Stimulated activated CD8-positive, alpha-beta memory T cell treated with anti-CD3 and anti-CD28 coated beads, Interleukin-2, amount 100 ng/mL, for 48 hours (primary cell): ENCODE measurements at regions not wholly inside any gene's neighbourhood (a gene's known extent, or its start where the extent isn't known, plus 50 kb on each side); places are given as distances from the start of the nearest gene placed in this dataset.
"Not testable (repeated sequence)": the region's sequence is repeated elsewhere in the genome, so short reads cannot be mapped to it uniquely, and the experiment has no call there.

ENCODE experiments used
- DNase-seq, 2 donors: peaks; one replicate each; pipeline ENCODE4 v3.0.0-alpha.2; 2020; ENCODE audit warnings: low read depth in 2 of 2

GRCh38 chr2:144011098-144011497 lies 508.8 kb downstream of the ZEB2 start:
- no peak for DNase-seq

- no peak for DNase-seq
Measured at GRCh38 chr2:144010096-144010836, 509.7 kb downstream of the ZEB2 start.

DNA sequence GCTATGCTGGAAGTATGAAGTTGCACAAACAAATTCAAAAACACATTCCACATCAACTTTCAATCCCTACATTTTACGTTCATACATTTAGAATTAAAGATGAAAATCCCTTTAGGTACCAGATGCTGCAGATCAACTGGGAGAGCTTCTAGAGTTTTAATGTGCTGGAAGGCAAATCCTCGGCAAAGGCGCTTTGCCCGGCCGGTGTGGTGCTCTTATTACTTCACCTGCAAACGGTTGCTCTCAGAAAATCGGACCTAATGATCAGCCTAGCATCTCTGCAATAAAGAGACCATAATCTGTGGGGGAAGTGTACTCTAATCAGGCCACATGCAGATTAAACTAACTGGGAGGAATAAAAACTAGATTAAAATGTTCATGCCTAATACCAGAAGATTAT lies 513.8 kb downstream of the ZEB2 start:
- no peak for DNase-seq

GRCh38 chr2:144004742-144005141 lies 515.2 kb downstream of the ZEB2 start:
- DNase-seq = no peak

- no peak for DNase-seq
Measured at GRCh38 chr2:144003460-144004075, 516.4 kb downstream of the ZEB2 start.

DNA sequence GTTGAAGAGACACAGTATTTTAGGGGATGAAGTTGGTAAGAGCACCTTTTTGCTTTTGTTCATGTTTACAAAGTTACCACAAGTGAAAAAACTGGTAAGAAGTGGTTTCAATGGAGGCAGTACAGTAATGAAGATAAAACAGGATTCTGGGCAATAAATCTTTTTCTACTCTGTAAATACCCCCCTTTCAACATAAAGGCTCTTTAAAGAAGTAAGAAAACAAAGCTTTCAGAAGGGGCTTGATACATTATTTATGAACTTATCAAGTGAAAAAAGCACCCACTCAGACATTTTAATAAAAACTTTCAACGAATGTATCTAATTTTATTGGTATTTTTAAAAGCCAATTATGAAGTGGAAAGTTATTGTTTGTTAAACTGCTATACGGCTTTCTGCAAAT lies 522.9 kb downstream of the ZEB2 start:
- DNase-seq = no peak

DNA sequence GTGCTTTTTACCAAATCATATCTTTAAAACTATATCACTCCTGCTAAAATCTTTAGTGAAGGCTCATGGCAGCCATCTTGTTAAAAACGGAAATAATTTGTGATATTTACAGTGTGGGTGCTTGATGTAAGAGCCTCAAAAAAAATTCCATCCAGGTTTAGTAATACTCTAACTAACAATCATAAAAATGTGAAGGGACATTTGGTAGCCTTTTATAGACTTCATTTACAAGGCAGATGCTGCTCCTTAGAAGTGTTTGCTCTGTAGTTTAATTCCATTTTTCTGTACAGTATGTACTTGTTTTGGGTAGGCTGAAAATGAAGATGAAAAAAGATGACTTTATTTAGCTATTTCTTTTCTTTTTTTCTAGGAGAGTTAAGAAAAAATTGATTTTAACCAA lies 525.0 kb downstream of the ZEB2 start:
- DNase-seq = no peak

DNA sequence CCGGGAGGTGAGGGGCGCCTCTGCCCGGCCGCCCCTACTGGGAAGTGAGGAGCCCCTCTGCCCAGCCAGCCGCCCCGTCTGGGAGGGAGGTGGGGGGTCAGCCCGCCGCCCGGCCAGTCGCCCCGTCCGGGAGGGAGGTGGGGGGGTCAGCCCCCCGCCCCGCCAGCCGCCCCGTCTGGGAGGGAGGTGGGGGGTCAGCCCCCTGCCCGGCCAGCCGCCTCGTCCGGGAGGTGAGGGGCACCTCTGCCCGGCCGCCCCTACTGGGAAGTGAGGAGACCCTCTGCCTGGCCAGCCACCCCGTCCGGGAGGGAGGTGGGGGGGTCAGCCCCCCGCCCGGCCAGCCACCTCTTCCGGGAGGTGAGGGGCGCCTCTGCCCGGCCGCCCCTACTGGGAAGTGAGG lies 528.3 kb downstream of the ZEB2 start:
- not testable (repeated sequence) for DNase-seq

DNA sequence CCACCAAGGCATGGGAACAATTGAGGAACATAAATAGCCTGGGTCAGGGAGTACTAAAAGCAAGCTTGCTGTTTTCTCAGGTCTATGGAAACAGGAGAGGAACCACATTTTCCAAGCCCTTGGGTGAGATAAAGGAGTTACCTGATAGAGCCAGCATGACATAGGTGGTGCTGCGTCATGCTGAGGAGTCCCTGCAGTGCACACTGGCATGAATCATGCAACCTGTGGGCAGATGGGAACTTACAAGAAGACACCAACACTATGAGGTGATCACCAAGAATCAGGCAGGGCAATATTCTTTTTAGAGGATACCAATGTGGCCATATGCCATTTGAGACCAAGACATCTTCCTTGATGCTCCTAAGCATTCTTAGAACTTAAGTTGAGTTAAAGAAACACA lies 531.8 kb downstream of the ZEB2 start:
- no peak for DNase-seq

GRCh38 chr2:143981428-143981827 lies 538.5 kb downstream of the ZEB2 start:
- DNase-seq = no peak

GRCh38 chr2:143977356-143977755 lies 542.6 kb downstream of the ZEB2 start:
- DNase-seq = no peak

DNA sequence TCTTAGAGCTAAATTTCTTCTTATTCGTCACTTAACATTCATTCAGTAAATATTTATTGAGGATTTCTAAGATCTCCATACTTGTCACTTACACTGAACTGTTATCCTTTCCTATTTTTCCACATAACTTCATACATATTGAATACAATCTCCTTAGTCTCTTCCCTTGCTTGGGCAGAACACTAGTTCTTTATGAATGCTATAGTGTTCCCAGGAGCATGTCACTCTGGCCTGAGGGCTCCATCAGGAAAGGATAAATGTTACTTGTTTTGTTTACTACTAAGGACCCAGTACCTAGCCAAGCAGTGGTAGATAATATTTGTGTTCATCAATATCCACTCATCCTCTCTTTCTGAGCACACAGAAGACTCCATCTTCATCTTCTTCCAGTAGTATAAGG lies 544.7 kb downstream of the ZEB2 start:
- DNase-seq = no peak

GRCh38 chr2:143974262-143974661 lies 545.7 kb downstream of the ZEB2 start:
- no peak for DNase-seq

DNA sequence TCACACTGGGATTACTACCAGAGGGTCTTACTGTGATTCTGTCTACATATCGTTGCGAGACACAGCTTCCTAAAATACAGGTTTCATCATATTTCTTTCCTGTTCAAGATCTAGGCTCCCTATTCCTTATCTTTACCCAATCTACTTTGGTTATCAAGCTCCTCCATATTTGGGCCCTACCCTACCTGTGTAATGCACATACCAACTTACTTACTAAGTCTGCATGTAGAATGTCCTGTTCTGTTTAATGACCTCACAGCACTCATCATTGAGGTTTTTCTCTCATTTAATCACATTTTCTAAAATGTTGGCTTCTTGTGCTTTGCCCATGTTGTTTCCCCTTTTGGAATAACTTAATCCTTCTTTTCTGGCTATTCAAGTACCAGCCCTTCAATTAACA lies 551.1 kb downstream of the ZEB2 start:
- no peak for DNase-seq

- no peak for DNase-seq
Measured at GRCh38 chr2:143968360-143968759, 551.6 kb downstream of the ZEB2 start.

DNA sequence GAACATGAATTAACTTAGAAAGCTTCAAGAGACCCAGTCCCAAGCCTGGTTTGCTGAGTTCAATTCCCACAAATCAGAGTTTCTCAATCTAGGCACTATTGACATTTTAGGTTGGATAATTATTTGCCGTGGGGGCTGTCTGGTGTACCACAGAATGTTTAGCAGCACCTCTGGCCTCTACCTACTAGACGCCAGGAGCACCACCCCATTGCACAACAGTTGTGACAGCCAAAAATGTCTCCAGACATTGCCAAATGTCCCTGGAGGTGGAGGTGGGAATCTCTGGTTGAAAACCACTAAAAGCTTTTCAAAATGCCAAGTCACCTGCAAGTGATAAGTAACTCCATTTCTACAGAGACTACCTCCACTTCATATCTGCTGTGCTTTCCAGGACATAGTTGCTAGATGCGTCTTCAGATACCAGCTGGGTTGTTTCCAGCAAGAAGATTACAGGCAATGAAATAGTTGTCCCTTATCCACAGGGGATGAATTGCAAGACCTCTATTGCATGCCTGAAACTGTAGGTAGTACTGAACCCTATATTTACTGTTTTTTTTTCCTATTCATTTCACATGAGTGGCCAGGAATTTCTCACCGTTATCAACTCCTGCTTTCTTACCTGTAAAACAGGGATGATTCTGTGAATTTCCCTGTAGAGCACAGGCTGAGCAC lies 554.3 kb downstream of the ZEB2 start:
- DNase-seq = no peak

DNA sequence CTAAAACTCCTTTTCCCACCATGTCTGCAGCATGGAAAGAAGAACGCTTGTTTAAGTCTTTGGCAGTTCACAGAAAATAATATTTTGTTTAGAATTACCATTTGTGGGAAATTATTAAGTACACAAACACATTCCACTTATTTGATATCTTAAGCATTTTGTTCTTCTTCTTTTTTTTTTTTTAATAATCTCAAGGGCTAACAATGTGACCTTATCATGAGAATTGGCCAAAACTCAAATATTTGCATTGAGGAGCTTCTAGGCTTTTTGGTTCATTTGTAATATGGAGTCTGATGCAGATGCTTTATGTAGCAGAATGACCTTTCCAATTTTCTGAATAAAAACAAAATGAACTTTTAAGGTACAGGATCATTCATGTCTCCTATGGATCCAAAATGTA lies 555.0 kb downstream of the ZEB2 start:
- DNase-seq = no peak

- no peak for DNase-seq
Measured at GRCh38 chr2:143960177-143960576, 559.7 kb downstream of the ZEB2 start.

GRCh38 chr2:143957321-143957720 lies 562.6 kb downstream of the ZEB2 start:
- no peak for DNase-seq

DNA sequence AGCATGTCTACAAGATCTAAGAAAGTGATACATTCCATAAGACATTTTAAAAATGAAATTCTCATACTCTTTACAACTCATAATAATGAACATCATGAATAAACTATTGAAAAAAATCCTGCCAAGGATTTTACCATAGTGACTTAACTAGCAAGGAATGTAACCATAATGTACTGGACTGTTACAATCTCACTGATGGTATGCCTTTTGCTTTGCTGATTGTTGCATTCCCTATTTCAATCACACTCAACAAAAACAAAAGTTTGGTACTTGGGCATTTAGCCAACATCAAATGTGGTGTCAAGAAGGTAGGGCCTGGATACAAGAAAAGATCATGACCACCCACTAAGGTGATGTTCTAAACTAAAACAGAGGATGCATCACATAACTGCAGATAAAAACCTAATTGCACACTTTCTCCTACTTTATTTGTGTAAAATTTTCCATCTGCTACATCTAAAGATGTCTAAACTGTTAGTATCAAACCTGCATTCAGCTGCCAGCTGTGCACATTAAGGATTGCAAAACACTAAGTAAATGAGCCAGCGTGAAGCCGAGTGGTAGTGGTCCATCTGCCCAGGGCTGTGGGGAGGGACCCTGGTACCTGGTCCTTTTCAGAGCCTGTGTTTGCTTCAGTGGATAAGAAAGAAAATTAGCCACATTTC lies 564.4 kb downstream of the ZEB2 start:
- no peak for DNase-seq

DNA sequence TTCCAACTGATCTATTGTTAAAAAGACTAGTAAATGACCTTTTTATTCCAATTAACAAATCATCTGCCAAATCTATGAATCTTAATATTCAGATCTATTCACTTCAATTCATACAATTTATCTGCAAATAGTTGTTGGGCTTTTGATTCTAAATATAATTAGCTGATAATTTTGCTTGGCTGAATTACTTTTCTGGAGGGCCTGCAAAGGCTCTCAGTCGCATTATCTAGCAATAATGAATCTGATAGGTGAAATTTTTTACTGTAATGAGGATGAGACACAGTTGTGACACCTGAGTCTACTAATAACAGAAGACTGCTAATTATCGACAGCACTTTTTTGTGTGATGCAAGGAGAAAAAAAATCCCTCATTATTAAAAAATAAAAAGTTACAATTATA lies 565.1 kb downstream of the ZEB2 start:
- DNase-seq = no peak

DNA sequence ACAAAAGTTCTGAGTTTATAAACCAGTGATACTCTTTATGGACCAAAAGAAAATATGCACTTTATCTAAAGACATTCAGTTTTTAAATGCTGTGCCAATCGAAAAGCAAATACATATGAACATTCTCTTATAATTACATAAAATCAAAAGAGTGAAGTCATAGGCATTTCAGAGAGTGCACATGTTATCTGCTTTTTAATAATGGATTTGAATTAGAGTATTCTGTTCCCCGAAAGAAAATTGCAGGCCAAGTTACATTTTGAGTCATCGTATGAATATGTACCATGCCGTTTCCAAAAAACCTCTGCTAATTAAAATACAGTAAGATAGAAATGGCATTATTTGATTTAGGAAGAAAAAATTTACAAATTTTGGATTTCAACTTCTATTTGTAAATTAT lies 565.7 kb downstream of the ZEB2 start:
- DNase-seq = no peak
